HG03575 (cell line): ENCODE measurements at regions not wholly inside any gene's neighbourhood (a gene's known extent, or its start where the extent isn't known, plus 50 kb on each side); places are given as distances from the start of the nearest gene placed in this dataset.
"Not testable (repeated sequence)": the region's sequence is repeated elsewhere in the genome, so short reads cannot be mapped to it uniquely, and the experiment has no call there.

Experiments used
- ATAC-seq: cut with Tn5 transposase; IDR thresholded peaks from one replicate; pipeline ENCODE4 v1.9.1; 2021; ENCODE audit not compliant: unreplicated experiment, insufficient number of reproducible peaks, low FRiP score; ENCODE audit errors: extremely low read depth

DNA sequence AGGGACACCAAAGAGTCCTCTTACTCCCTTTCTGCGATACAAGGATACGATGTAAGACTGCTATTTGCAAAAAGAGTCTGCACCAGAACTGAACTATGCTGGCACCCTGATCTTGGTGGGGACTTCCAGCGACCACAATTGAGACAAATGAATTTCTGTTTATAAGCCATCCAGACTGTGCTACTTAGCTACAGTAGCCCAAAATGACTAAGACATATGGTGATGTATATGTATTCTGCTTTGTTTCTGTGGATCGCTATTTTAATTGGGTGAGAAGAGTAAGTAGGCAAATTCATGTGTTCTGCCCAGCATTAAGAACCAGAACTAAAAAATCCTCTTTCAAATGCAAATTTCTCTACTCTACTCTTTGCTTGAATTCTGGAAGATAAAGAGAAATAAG, 720.9 kb downstream of the DIPK2A start:
- no peak for ATAC-seq

DNA sequence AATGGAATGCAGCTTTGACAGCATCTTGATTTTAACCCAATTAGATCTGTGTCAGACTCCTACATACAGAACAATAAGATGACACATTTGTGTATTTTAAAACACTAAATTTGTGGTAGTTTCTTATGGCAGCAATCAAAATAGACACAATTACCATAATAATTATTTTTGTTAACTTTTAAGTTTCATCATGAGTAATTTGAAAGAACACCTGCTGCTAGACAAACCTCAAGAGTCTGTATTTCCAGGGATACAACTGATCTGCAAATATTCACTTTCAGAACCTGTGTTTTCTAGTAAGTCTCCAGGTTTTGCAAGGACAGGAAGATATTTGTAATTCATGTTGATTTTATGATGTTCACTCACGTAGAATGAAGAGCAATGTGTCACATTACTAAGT, 736.8 kb downstream of the DIPK2A start:
- ATAC-seq = no peak

DNA sequence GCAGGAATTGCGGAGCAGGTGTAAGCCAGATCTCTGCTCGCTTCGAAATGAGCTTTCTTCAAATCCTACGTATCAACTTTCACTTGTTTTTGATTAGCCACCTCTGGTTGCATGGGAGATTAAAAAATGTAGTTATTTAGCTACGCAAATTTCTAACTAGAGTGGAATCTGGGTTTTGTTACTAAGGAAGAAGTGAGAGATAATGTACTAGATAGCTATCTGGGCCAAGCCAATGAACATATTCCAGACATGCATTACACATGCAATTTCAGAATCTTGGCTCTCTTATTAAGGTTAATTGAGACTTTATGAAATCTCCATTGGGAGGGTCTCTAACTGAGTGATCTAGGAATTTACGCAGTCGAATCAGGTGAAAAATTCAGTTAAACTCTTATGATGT, 765.7 kb downstream of the DIPK2A start:
- ATAC-seq = no peak

DNA sequence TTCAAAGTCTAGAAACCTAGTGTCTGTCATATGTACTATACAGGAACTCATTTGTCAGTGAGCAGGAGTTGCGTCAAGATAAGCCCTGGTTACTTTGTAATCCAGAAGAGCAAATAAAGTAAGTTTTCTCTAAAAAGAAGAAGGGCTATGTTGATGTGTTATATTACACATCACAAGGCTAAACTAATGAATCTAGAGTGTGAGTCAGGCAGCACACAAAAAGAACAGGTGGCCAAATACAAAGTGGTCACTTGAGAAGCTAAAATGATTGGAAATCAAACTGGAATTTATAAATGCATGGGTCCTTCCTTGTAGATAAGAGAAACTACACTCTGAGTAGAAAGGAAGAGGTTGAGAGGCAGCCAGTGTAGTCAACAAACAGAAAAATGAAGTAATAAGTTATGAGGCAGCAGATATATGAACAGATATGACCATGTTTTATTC, 771.6 kb downstream of the DIPK2A start:
- no peak for ATAC-seq

DNA sequence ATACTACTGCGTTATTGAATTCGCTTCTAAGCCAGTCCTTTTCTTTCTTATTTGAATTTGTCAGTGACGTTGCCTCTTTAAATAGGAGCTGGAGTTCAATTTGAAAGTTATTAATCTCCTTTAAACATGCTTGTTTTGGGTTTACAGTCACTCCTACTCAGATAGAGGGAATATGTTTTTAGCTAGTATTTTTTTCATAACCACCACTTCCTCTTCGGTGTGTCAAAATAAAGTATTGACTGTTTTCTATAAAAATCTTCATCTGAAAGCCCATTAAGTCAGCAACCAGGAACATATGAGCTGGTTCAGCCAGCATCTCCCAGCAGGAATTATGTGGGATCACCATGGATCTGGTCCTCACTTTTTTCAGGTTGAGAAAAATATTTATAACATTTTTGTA, 772.9 kb downstream of the DIPK2A start:
- ATAC-seq = no peak

DNA sequence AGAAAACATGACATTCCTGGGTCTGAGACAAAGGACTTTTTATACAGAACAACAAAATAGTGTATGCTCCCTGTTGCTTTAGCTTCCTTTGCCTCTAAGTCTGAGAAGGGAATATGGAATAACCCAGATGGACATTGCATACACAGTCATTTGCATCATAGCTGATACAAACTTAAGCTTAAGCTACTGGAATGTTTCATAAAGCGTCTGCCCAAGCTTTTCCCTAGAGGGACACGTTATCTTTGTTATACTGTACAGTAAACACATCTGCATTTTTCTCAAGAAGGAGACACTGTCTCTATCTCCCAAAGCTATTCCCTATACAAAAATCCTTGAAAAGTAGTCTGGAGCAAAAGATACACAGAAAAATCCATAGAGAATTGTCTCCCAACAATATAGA, 775.0 kb downstream of the DIPK2A start:
- ATAC-seq = no peak

DNA sequence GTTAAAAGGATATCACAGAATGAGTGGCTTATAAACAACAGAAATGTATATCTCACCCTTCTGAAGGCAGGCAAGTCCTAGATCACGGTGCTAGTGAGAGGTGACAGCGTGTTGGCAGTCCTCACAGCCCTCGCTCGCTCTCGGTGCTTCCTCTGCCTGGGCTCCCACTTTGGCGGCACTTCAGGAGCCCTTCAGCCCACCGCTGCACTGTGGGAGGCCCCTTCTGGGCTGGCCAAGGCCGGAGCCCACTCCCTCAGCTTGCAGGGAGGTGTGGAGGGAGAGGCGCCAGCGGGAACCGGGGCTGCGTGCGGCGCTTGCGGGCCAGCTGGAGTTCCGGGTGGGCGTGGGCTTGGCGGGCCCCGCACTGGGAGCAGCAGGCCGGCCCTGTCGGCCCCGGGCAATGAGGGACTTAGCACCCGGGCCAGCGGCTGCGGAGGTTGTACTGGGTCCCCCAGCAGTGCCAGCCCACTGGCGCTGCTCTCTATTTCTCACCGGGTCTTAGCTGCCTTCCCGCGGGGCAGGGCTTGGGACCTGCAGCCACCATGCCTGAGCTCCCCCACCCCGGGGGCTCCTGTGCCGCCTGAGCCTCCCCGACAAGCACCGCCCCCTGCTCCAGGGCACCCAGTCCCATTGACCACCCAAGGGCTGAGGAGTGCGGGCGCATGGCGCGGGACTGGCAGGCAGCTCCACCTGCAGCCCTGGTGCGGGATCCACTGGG, 778.1 kb downstream of the DIPK2A start:
- not testable (repeated sequence) for ATAC-seq

DNA sequence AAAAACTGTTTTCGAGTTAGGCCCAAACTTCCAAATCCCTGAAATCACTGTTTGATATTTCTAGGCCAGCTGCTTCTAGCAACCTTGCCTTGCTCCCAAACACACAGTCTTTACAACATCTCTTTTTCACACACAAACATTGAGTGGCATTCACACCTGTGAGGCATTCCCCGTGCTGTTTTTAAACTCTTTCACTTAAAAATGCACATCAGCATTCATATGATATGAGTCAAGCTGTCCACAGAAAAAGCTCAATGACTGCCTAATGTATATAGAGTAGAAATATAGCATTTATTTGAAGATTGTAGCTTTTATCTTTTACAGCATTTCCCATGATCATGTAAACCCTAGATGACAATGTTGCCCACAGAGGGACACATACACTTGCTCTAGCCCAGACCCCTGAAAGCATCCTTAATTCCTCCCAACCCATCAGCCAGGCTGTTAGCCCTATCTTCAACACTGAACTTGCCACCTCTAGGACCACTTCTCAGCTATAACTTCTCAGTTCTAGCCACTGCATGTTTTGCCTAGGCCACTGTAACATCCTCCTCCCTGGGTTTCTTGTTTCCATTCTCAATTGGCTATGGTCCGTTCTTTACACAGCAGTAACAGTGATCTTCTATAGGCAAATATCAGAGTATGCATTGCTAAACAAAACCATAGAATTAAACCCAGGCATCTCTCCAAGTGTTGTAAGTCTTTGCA, 782.6 kb downstream of the DIPK2A start:
- ATAC-seq = no peak

DNA sequence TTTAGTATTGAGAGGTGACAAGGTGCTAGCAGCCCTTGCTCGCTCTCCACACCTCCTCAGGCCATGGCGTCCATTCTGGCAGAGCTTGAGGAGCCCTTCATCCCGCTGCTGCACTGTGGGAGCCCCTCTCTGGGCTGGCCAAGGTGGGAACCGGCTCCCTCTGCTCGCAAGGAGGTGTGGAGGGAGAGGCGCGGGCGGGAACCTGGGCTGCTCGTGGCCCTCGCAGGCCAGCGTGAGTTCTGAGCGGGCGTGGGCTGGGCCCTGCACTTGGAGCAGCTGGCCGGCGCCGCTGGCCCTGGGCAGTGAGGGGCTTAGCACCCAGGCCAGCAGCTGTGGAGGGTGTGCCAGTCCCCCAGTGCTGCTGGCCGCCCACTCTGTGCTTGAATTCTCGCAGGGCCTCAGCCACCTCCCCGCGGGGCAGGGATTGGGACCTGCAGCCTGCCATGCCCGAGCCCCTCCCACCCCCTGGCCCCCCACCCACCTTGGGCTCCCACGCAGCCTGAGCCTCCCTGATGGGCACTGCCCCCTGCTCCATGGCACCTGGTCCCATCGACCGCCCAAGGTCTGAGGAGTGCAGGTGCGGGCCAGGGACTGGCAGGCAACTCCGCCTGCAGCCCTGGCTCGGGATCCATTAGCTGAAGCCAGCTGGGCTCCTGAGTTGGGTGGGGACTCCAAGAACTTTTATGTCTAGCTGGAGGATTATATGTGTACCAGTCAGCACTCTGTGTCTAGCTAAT, 785.2 kb downstream of the DIPK2A start:
- no peak for ATAC-seq

DNA sequence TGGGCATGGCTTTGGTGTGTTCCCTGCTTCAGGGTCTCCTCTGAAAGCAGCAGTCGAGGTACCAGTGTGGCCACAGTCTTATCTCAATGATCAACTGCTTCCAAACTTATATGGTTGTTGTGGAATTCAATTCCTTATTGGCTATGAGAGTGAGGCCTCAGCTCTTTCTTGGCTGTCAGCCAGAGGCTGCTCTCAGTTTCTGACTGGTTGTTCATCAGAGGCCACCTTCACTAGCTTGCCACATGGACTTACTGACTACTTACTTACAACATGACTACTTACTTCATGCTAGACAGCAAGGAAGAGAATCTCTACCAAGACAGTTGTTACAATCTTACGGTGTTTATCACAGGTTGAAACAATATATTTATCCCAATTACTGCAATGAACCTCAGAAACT, 789.2 kb downstream of the DIPK2A start:
- no peak for ATAC-seq

DNA sequence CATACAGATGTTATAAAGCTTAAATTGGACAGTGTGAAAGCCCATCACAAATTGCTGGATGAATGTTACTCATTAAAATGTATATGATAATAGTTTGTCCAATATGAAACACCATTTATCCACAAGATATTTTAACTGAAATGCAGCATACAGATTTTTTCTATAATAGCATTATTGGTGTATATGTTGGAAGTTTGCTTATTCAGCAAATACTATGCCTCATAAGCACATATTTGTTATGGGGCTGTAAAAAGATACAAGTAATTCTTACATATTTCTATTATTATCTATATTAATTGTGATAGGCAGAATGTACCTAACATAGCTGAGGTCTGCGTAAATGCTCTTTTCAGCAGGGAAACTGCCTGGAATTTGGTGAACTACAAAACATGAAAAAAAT, 790.5 kb downstream of the DIPK2A start:
- no peak for ATAC-seq

DNA sequence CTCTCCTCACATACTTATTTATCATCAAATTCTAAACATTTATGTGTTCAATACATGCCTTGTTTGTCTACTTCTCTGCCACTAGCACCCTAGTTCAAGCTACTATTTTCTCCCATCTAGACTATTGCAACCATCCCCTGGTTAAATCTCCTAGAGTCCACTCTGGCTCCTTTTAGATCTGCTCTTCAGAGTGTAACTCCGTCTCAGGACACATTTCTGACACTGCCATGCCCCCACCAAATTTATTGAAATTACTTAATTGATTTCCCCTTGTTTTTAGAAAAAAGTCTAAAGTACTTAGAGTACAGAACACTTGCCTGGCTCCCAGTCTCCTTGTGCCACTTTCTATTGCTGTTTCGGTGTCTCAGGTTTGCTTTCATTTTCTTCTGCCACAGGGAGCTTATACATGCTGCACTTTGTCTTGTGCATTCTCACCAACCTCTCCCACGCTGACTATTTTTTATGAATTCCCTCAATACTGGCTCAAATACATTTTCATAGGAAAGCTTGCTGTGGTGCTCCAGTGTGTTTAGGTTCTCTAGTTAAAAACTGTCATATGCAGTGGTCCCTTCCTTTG, 792.3 kb downstream of the DIPK2A start:
- ATAC-seq = peak; percentile 54

DNA sequence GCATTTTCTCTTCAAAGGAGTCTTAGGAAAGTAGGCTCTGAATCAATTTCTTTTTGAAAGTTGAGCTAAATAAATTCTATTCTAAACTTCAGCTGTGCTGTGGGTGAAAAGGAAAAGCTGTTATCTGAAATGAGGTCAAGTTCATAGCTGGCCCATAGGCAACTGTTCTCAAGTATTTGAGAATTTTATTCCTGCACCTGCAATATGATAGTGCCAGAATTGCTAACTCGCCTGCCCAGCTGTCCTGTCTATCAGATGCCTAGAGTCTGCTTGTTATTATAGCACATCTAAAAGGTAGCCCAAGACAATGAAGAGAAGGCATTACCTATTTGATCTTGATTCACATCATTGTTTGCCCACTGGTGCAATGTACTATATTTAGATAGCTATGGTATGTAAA, 798.7 kb downstream of the DIPK2A start:
- ATAC-seq = no peak

DNA sequence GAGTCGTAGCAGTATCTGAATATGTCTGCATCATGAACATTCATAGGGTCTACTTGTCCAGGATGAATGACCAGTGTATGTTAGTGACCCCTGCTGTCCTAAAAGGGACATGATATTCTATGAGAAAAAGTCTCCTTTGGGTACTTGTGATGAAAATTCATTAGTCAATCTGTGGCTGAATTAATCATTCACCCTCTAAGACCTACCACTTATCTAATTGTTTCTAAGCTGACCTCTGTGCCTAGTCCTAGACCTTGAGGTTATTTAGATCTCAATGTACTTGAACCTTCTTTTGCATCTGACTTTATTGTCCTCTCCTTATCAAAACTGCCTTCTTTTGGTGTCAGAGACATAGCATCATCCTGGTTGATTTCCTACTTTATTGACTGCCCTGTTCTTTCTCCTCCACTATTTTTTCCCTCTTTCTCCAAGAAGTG, 799.3 kb downstream of the DIPK2A start:
- ATAC-seq = no peak

DNA sequence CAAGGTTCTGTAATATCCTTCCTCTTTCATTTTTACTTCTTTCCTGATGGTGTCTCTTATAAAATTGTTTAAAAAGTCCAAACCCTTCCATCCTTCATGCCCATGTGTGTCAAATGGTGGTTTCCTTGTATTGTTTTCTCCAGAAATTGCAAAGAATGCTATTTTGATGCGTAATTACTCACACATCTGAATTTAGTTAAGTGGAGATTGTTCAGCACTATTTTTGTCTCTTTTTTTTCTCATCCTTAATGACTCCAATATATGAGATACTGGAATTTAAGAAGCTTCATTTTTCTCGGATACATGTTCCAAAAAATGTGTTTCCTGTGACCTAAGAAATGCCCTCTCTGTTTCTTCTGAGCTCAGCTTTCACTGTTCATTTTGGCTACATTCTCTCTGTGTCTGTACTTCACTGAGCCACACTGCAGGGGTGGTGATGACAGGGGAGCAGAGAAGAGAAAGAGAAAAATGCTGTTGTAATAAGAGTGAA, 799.8 kb downstream of the DIPK2A start:
- no peak for ATAC-seq

DNA sequence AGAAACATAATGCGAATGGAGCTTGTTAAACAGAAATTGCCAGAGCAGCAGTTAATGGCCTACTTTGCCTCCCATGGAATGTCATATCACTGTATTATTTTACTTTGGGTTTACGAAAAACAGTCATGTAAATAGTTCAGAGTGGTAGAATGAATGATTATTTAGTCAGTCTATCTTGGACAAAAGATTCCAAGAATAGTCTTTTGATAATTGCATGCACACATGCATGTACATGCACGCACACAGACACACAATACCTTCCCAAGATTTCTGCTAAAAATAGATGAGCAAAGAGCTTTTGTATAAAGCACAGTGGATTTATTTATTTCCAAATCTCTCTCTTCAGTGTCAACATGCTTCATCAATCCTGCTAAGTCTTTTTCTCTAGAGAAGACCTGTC, 800.7 kb downstream of the DIPK2A start:
- ATAC-seq = no peak

DNA sequence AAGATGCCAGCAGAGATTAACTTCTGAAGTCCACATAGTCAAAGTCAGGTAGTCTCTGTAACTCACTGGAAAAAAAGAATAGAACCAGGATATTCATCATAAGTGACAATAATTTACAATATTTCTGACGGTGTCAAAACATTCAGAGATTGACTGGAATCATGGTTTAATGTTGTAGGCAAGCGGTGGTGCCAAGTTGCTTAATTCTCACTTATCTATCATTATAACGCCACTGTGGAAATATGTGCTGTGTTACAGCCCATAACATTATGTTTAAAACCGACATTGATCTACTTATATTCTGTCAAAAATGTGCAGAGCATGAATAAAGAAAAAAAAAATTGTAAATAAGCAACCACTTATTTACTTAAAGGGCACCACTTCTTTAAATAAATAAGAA, 801.7 kb downstream of the DIPK2A start:
- ATAC-seq = no peak

DNA sequence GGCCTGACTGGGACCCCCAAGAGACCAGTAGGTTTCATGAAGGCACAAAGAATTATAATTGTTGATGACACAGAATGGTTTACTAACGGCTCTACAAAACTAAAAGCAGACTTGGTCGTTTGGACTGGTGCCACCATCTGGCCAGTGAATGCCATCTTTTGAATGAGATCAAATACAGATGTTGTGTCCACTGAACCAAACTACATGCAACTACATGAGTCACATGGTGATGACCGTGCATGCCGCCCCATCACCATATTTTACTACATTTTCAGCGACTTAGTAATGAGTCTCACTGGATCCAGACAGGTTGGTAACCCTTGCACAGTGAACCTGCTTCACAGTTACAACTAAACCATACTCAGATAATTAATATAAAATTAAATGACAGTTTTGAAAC, 803.3 kb downstream of the DIPK2A start:
- ATAC-seq = no peak

DNA sequence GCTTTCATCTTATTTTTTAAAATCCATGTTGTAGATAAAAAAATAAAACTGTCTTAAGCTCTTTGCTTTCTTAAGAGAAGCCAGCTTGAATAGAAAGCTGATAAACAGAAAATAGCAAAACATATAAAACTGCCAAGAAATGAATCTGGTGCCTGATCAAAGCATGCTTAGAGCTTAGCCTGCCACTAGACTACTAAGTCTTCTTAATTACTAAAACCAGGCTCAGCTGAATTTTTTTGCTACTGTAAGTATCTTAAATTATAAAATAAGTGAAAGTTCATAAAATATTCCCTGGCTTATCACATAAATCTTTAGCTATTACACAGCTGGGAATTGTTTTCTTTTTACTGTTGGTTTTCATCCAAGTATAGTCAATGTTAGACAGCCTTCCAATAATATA, 803.9 kb downstream of the DIPK2A start:
- no peak for ATAC-seq

DNA sequence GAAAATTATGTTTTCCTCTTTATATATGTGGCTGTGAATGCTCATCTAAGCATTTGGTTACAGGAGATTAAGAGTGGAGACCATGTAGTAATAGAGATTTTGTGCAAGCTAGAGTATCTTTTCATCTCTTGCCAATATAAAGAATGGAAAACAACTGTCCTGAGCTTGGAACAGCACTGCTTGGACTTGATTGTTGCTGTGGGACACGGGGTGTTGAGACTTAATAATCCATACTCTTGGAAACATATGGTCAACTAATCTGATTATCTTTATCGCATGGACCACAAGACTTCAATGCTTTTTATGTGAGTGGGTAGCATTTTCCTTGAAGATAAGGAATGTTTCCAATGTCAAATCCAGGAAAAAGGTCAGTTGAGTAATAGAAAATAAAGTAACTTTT, 806.3 kb downstream of the DIPK2A start:
- ATAC-seq = no peak
